ENCODE measurements at regions not wholly inside any gene's neighbourhood (a gene's known extent, or its start where the extent isn't known, plus 50 kb on each side); places are given as distances from the start of the nearest gene placed in this dataset.

- Histone ChIP-seq H3K36me3 (no peaks in the 10 kb centered on the region), H3K4me3 (ENCODE audit: low read depth, low read length) (no peak overlapping the region), H3K4me1 (no peaks in the 10 kb centered on the region), H3K27me3 (no peaks in the 10 kb centered on the region), H3K9me3 (no peaks in the 10 kb centered on the region)
- no peak for DNase-seq
- TF ChIP-seq CTCF (IDR thresholded peaks at IDR 0.05; ENCODE audit: low read depth, low read length): no peak
Measured at GRCh38 chr4:126215759-126216158, 901.0 kb downstream of the FAT4 start.

- H3K36me3 ChIP-seq: no peaks in the 10 kb centered on the region
- H3K27me3 ChIP-seq: no peaks in the 10 kb centered on the region
- H3K4me1 ChIP-seq: peaks cover 1% of the 10 kb centered on the region; the same call in 1 of the 2 replicates
- no peak for DNase-seq
- H3K4me3 ChIP-seq (ENCODE audit: low read depth, low read length): no peak overlapping the region
- no peaks in the 10 kb centered on the region for H3K9me3 ChIP-seq
- no peak for TF ChIP-seq CTCF (IDR thresholded peaks at IDR 0.05; ENCODE audit: low read depth, low read length)
Measured at GRCh38 chr4:126216611-126217010, 901.9 kb downstream of the FAT4 start.

GRCh38 chr4:126221282-126221681 lies 906.5 kb downstream of the FAT4 start:
- no peak for DNase-seq
- Histone ChIP-seq H3K4me3 (ENCODE audit: low read depth, low read length) (no peak overlapping the region), H3K9me3 (no peaks in the 10 kb centered on the region), H3K27me3 (no peaks in the 10 kb centered on the region), H3K36me3 (no peaks in the 10 kb centered on the region), H3K4me1 (peaks cover 9% of the 10 kb centered on the region)
- TF ChIP-seq CTCF (IDR thresholded peaks at IDR 0.05; ENCODE audit: low read depth, low read length): no peak

- no peaks in the 10 kb centered on the region for H3K9me3 ChIP-seq
- H3K4me1 ChIP-seq: peaks cover 9% of the 10 kb centered on the region
- no peak overlapping the region for H3K4me3 ChIP-seq (ENCODE audit: low read depth, low read length)
- TF ChIP-seq CTCF (IDR thresholded peaks at IDR 0.05; ENCODE audit: low read depth, low read length): no peak
- DNase-seq: peak; percentile 17
- H3K36me3 ChIP-seq: no peaks in the 10 kb centered on the region
- no peaks in the 10 kb centered on the region for H3K27me3 ChIP-seq
Measured at GRCh38 chr4:126221717-126222340, 907.1 kb downstream of the FAT4 start.

GRCh38 chr4:126223784-126224407 lies 909.1 kb downstream of the FAT4 start:
- no peak for DNase-seq
- H3K36me3 ChIP-seq: no peaks in the 10 kb centered on the region
- H3K9me3 ChIP-seq: no peaks in the 10 kb centered on the region
- peak; percentile 62 for TF ChIP-seq CTCF (IDR thresholded peaks at IDR 0.05; ENCODE audit: low read depth, low read length)
- H3K4me3 ChIP-seq (ENCODE audit: low read depth, low read length): no peak overlapping the region
- H3K4me1 ChIP-seq: peaks cover 9% of the 10 kb centered on the region
- no peaks in the 10 kb centered on the region for H3K27me3 ChIP-seq

GRCh38 chr4:126227428-126227827 lies 912.7 kb downstream of the FAT4 start:
- no peaks in the 10 kb centered on the region for H3K9me3 ChIP-seq
- no peak for TF ChIP-seq CTCF (IDR thresholded peaks at IDR 0.05; ENCODE audit: low read depth, low read length)
- no peak for DNase-seq
- H3K4me1 ChIP-seq: no peaks in the 10 kb centered on the region; the same call in 1 of the 2 replicates
- H3K36me3 ChIP-seq: no peaks in the 10 kb centered on the region
- H3K4me3 ChIP-seq (ENCODE audit: low read depth, low read length): no peak overlapping the region
- H3K27me3 ChIP-seq: no peaks in the 10 kb centered on the region

Measured in BE2C (cell line).